Pons (tissue), 1 donor: ENCODE measurements at regions not wholly inside any gene's neighbourhood (a gene's known extent, or its start where the extent isn't known, plus 50 kb on each side); places are given as distances from the start of the nearest gene placed in this dataset.
"Not testable (repeated sequence)": the region's sequence is repeated elsewhere in the genome, so short reads cannot be mapped to it uniquely, and the experiment has no call there.

Experiments used
- DNase-seq: peaks from one replicate; pipeline ENCODE4 v3.0.0-alpha.2; 2016; ENCODE audit warnings: low spot score

DNA sequence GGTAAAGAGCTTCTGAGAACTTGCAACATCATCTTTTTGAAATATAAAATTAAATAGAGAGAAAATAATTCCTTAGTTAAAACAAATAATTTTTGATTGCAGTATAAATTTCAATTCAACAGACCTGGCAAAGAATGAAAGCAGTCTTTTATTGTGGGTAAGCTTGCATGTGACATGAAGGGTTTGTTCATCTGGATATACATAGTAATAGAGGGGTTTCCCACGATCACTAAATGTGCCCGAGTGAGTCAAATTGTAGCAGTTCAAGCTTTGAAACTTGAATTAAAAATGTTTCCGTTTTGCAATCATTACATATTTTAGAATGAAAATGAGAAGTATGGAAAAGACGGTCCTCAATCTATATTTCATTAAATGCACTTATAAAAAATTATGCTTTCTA is 658.4 kb upstream of the MBL2 start:
- no peak for DNase-seq

DNA sequence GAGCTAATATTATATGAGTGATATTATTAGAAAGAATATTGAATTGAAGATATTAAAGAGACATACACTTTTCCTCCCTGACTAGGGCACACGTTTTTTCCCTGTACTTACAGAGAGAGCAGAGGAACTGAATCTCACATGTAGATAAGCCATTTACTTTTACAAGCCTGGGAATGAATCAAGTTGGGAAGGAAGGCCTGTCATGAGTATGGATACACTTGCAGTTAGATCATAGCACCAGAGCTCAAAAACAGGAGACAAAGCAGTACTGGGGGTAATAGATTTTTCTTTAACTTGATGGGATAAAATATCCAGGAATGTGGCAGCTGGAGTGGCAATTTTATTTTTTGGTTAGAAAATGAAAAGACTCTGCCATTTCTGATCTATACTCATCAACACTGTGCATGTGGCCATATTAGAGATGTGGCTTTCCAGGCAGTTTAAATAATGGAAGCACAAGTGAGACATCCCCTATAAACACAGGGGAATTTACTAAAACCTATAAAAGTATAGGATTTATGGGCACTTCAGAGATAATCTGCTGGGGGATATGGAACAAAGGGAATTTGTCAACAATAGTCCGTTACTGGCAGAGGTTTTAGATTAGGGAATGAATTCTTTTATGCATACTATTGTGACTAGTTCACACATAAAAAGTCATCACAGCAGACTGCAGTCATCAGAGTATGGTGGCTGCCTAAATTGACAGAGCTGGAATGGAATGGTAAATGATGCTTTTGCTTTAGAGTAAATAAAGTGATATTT is 657.7 kb upstream of the MBL2 start:
- DNase-seq = no peak

DNA sequence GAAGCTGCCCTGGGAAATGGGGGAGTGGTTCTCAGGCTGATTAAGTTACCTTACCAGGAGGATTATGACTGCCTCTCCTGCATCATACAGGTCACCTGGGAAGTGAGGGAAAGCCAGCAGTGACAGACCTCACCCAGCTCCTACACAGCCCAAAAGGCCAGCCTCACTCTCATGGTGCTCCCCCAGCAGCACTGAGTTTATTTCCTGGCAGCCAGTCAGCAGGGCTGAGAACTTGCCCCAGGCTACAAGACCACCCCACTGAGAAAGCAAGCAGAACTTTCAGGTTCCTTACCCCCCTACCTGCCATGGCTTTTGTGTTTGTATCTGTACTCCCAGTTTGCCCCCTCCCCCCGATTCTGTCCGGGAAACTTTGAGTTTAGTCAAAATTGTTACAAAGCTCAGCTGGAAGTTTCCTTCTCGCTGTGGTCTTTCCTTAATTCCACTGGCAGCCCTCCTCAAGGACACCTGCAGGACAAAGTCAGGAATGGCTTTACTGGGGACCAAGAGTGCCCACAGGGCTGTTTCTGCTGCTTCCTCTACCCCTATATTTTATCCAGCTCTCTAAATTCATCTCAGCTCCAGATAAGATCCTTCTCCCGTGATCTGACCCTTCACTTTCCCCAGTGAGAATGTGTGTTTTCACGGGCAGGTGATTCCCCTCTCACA is 649.8 kb upstream of the MBL2 start:
- no peak for DNase-seq

DNA sequence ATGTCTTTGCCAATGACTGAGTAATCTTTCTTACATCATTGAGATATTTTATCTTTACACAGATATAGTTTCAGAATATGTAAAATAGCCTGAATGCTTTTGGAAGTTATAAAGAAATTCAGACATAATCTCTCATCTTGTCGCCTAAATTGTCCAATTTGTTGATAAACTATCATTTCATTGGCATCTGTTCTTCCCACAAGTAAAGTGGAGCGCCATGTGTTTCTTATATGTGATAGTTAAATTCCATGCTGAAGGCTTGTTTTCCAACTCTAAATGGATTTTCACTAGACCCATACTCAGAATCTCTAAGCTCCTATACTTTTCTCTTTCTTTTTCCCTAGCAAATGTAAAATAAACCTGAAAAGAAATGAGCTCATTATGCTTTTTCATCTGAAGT is 640.1 kb upstream of the MBL2 start:
- DNase-seq = no peak

DNA sequence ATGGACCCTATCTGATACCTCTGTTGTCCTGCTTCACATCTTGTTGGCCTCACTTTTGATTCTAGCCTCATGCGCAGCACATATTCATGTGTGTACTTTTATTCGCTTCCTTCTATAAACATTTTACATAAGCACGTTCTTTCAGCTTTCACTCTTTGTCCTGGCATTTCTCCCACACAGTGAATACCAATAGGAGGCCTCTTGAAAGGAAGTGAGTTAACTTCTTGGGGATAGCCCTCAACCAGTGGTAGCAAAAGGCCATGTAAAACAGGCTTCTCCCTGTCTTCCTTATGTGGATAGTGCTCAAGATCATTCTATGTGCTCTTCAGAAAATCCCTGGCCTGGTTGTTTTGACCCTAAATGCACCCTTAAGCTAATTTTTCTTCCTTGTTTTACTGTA is 633.9 kb upstream of the MBL2 start:
- no peak for DNase-seq

DNA sequence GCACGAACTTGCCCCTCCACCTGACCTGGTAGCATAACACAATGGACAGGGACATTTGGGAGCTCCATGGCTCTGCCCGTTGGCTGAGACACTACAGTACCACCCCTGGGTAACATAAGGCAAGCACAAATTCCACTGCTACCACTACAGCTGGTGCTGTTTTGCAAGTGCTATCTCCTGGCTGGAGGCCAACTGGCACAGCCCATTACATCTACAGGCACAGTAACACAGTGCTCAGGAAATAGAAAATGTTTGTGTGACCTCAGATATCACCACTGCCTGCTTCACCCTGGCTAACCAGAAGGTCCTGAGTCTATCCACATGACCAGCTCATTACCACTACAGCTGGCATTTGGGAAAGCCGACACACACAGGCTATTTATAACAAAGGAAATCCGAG is 631.1 kb upstream of the MBL2 start:
- peak; percentile 5 for DNase-seq

DNA sequence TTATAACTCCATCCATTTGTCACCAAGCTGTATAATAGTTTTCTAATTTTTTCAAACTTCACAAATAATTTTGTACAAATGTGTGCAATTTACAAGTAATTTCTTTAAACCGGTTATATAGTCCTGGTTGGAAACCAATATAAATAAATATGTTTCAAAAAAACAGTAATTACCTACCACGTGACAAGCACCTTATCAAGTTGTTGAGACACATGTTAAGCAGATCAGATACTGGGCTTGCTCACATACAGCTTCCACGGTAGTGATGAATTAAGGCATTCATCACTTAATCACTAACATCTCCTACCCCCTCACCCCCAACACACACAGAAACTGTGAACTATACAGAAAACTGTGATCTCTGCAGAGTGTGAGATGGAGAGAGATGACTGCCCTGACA is 630.0 kb upstream of the MBL2 start:
- DNase-seq = no peak

DNA sequence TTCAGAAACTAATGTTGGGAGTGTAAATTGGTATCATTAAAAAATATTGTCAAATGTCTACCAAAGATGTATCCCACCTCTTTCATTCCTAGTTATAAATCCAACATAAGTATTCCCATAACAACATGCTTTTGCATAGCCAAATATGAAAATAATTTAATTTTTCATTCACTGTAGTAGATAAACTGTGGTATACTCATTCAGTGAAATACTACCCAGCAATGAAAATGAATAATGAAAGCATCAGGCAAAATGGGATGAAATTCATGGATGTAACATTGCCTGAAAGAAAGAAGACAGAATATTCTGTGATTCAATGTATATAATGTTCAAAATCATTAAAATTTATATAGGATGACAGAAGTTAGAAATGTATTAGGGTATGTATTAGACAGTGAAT is 629.0 kb upstream of the MBL2 start:
- no peak for DNase-seq

DNA sequence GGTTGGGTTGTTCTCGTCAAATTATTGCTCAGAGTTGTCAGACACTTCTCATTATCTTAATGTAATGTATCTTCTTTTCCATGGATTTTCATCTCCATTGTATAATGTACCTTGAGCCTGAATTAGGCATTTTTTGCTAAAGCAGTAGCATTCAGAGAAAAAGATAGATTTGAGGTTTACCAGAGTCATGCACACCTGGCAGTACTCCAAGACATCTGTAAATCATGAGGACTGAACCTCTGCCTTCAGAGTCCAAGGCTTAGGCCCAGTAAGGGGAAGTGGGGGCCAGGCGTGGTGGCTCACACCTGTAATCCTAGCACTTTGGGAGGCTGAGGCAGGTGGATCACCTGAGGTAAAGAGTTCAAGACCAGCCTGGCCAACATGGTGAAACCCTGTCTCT is 624.3 kb upstream of the MBL2 start:
- no peak for DNase-seq

DNA sequence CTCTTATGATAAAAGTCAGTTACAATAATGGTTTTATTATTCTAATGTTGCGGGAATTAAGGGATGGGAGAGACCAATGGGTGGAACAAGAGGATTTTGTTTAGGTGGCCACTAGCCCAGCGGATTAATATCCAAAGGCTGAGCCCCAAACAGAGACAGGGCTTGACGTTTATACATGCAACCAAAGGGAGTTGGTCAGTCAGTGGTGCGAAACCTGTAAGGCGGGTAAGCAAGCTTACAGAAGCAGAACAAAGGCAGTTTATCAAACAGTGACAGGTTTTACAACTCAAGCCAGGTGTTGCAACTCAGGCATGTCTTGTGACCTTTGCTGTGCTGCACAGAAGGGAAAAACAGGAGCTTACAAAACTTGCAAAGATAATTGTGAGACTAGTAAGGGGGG is 622.9 kb upstream of the MBL2 start:
- no peak for DNase-seq

DNA sequence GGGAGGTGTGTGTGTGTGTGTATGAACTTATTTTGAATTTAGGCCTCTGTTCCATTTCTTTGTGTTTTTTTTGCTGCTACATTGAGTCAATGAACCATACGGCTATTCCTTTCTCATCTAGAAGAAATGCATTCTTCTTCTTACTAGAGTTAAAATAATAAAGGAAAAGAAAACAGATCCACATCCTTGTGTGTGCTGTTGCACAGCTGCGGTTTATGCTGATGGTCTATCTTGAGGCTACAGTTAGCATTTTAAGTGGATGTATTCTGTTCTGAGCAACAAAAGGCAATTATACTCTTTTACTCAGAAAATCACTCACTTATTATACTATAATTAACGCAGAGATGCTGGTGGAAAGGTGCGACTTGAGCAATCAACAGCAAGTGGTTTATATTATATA is 615.0 kb upstream of the MBL2 start:
- DNase-seq = no peak

DNA sequence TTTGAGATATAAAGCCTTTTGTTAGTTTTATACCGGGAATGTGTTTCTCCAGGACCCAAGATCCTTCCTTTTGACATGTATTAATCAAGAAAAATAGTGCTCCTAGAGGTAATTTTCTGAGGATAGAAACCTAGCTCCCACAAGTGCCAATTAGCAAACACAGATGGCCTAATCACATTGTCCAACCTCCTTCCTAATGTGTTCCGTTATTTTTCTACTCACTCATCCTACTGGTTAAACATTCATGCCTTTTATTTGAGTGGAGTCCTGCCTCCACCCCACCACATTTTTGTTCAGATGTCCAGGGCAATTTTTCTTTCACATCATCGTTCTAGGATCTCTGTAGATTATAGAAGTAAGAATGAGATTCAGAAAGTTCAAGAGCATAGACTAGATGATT is 610.0 kb upstream of the MBL2 start:
- no peak for DNase-seq

DNA sequence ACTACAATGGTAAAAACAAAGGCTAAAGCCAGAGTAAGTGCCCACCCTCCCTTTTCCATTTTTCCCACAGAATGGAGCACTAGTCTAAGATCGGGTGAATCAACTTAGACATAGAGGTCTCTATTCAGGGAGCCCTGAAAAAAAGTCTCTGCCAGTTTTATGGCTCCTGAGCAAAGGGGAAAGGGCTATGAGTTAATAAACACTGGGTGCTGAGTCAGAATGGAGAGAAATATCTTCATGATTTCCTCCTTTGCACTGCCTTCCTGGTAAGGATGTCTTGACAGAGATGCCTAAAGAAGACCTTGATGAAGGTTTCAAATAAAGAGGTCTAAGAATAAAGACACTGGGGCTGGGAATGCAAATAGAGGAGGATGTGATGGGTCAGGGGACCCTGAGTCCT is 607.4 kb upstream of the MBL2 start:
- DNase-seq = no peak

DNA sequence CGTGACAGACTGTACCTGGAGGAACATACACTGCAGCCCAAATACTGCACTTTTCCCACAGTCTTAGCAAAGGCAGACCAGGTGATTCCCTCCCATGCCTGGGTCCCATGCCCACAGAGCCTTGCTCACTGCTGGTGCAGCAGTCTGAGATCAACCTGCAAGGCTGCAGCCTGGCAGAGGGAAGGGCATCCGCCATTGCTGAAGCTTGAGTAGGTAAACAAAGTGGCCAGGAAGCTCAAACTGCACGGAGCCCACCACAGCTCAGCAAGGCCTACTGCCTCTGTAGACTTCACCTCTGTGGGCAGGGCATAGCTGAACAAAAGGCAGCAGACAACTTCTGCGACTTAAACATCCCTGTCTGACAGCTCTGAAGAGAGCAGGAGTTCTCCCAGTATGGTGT is 597.8 kb upstream of the MBL2 start:
- DNase-seq = no peak

DNA sequence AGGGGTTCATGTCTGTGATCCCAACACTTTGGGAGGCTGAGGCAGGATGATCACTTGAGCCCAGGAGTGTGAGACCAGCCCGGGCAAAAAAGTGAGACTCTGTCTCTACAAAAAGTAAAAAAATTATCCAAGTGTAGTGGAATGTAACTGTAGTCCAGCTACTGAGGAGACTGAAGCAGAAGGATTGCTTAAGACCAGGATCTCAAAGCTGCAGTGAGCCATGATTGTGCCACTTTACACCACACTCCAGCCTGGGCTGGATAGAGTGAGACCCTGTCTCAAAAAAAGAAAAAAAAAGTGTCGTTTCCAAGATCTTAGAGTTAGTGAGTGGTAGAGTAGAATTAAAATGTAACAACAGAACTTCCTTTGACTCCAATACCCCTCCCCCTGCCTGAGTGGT is 589.4 kb upstream of the MBL2 start:
- DNase-seq = no peak

DNA sequence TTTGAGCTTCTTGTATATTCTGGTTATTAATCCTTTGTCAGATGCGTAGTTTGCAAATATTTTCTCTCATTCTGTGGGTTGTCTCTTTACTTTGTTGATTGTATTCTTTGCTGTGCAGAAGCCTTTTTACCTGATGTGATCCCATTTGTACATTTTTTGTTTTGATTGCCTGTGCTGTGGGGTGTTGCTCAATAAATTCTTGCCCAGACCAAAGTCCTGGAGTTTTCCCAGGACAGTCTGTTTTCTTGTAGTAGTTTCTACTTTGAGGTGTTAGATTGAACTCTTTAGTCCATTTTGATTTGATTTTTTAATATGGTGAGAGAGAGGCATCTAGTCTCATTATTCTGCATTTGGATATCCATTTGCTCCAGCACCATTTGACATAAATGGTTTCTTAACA is 588.7 kb upstream of the MBL2 start:
- no peak for DNase-seq

DNA sequence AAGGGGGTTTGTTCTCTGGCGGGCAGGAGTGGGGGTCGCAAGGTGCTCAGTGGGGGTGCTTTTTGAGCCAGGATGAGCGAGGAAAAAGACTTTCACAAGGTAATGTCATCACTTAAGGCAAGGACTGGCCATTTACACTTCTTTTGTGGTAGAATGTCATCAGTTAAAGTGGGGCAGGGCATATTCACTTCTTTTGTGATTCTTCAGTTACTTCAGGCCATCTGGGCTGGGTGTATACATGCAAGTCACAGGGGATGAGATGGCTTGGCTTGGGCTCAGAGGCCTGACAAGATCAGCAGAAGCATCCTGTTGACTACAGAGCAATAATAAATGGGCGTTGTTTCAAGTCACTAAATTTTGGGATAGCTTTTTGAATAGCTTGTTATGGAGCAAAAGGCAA is 586.4 kb upstream of the MBL2 start:
- DNase-seq = not testable (repeated sequence)

DNA sequence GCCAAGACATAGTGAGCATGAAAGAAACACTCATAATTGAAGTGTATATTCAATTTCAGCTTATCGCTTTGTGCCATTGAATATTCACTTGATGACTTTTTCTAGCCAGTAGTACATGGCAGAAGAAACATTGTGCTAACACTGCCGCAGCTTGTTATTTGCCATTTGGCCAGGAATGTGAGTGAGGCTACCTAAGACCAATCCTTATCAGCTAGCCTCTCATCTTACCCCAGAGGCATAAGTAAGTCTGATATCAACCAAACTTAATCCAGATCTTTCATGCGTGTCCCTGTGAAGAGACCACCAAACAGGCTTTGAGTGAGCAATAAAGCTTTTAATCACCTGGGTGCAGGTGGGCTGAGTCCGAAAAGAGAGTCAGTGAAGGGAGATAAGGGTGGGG is 586.0 kb upstream of the MBL2 start:
- no peak for DNase-seq

DNA sequence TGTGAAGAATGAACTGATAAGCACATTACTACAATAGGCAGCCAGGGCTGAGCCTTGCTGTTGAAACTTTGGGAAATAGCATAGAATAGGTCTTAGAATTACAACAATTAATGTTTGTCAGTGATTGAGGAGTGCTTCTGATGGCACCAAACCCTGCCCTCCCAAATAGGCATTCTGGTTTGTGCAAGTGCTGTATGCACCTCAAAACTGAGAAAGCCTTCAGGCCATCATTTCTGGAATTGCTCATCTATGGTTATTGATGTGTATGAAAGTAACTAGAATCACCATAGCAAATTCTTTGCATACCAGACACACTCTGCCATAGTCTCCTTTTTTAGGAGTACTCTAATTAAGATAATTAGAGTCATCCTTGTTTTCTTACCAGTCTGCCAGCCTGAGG is 585.0 kb upstream of the MBL2 start:
- no peak for DNase-seq

DNA sequence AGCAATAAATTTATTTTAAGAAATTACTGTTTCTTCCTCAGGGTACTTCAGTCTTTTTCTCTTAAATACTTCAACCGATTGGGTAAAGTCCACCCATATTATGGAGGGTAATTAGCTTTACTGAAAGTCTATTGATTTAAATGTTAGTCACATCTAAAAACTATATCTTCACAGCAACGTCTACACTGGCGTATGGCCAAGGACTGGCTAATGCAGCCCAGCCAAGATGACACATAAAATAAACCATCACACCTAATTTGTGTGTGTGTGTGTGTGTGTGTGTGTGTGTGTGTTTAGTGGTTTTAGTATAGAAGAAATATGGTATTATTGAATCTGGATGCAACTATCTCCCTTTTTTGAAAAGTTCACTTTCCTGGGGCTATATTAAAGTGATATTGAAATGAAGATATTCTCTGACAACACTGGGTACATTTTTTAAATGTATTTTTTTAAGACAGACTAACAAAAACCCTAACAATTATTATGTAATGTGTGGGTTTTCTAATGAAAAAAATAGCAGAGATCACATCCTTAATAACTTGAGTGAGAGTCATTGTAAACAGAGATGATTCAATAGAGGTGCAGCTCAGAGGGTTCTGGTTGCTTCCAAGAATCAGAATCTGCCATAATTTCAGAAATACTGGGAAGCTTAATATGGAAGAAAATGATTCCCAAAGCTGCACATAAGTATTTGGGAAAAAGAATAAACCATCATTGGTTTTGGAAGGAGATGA is 584.2 kb upstream of the MBL2 start:
- DNase-seq = no peak

DNA sequence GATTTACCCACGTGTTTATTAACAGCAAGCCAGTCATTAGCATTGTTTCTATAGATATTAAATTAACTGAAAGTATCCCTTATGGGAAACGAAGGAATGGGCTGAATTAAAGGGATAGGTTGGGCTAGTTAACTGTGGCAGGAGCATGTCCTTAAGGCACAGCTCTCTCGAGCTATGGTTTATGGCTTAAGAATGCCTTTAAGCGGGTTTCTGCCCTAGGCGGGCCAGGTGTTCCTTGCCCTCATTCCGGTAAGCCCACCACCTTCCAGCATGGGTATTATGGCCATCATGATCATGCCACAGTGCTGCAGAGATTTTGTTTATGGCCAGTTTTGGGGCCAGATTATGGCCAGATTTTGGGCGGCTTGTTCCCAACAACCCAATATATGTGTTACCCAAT is 569.9 kb upstream of the MBL2 start:
- not testable (repeated sequence) for DNase-seq

DNA sequence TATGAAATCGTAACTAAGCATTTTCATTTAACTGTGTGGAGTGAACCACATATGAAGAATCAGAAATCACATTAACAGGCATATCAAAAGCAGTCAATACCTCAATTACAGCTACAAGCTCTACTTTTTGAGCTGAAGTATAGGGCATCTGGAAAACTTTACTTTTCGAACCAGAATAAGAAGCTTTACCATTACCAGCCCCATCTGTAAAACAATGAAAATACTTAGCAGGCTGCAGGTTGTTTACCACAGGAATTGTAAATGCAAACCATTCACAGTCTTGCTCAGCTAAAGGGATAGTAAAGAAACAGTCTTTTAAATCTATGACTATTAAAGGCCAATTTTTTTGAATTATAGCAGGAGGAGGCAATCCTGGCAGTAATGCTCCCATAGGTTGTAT is 565.6 kb upstream of the MBL2 start:
- not testable (repeated sequence) for DNase-seq

DNA sequence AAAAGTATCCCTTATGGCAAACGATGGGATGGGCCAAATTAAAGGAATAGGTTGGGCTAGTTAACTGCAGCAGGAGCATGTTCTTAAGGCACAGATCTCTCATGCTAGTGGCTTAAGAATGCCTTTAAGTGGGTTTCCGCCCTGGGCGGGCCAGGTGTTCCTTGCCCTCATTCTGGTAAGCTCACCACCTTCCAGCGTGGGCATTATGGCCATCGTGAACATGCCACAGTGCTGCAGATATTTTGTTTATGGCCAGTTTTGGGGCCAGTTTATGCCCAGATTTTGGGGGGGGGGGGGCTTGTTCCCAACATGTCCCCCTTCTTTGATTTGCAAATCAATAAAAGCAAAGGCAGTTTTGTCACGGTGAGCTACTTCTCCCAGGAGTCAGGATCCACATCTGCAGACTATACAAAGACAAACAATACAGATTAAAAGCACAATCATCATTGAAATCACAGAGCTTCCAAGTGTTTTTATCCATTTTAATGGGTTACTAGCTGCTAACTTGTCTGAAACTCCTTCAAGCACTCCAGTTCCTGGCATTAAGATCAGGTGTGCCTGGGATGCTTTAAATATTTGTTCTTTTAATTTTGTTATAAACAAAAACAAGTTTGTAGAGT is 563.3 kb upstream of the MBL2 start:
- DNase-seq = not testable (repeated sequence)
